ENCODE measurements at regions not wholly inside any gene's neighbourhood (a gene's known extent, or its start where the extent isn't known, plus 50 kb on each side); places are given as distances from the start of the nearest gene placed in this dataset.

- H3K4me3 ChIP-seq (ENCODE audit: control insufficient read depth, low read depth, low read length): no peak overlapping the region
- TF ChIP-seq CTCF (conservative IDR thresholded peaks at IDR 0.05; ENCODE audit: control insufficient read depth, insufficient read depth, low read depth, low read length): no peak
- DNase-seq (ENCODE audit: low read depth): peak; percentile 4
Observed at GRCh38 chr15:48021336-48022086, 99.3 kb upstream of the SLC24A5 start.

GRCh38 chr15:48025118-48025517 lies 95.7 kb upstream of the SLC24A5 start:
- no peak overlapping the region for H3K4me3 ChIP-seq (ENCODE audit: control insufficient read depth, low read depth, low read length)
- no peak for TF ChIP-seq CTCF (conservative IDR thresholded peaks at IDR 0.05; ENCODE audit: control insufficient read depth, insufficient read depth, low read depth, low read length)
- peak; percentile 5 for DNase-seq (ENCODE audit: low read depth)

- no peak for TF ChIP-seq CTCF (conservative IDR thresholded peaks at IDR 0.05; ENCODE audit: control insufficient read depth, insufficient read depth, low read depth, low read length)
- DNase-seq (ENCODE audit: low read depth): no peak
- no peak overlapping the region for H3K4me3 ChIP-seq (ENCODE audit: control insufficient read depth, low read depth, low read length)
Observed at GRCh38 chr15:48028712-48029111, 92.1 kb upstream of the SLC24A5 start.

GRCh38 chr15:48029642-48030041 lies 91.1 kb upstream of the SLC24A5 start:
- no peak for DNase-seq (ENCODE audit: low read depth)
- no peak for TF ChIP-seq CTCF (conservative IDR thresholded peaks at IDR 0.05; ENCODE audit: control insufficient read depth, insufficient read depth, low read depth, low read length)
- no peak overlapping the region for H3K4me3 ChIP-seq (ENCODE audit: control insufficient read depth, low read depth, low read length)

GRCh38 chr15:48031466-48031865 lies 89.3 kb upstream of the SLC24A5 start:
- no peak for DNase-seq (ENCODE audit: low read depth)
- H3K4me3 ChIP-seq (ENCODE audit: control insufficient read depth, low read depth, low read length): no peak overlapping the region
- no peak for TF ChIP-seq CTCF (conservative IDR thresholded peaks at IDR 0.05; ENCODE audit: control insufficient read depth, insufficient read depth, low read depth, low read length)

- no peak overlapping the region for H3K4me3 ChIP-seq (ENCODE audit: control insufficient read depth, low read depth, low read length)
- TF ChIP-seq CTCF (conservative IDR thresholded peaks at IDR 0.05; ENCODE audit: control insufficient read depth, insufficient read depth, low read depth, low read length): no peak
Observed at GRCh38 chr15:48031973-48032372, 88.8 kb upstream of the SLC24A5 start.

More at GRCh38 chr15:48031973-48032372, 88.8 kb upstream of the SLC24A5 start:
- DNase-seq (ENCODE audit: low read depth): no peak
